Neural cell (in vitro differentiated cells): ENCODE measurements at regions not wholly inside any gene's neighbourhood (a gene's known extent, or its start where the extent isn't known, plus 50 kb on each side); places are given as distances from the start of the nearest gene placed in this dataset.

ENCODE experiments used
- EP300 ChIP-seq: fragments of 450-650 bp; conservative IDR thresholded peaks from 2 replicates; pipeline ENCODE4 v1.6.1; 2014; ENCODE audit warnings: antibody characterized with exemption, mild to moderate bottlenecking, moderate library complexity; ENCODE audit not compliant: poor library complexity, severe bottlenecking
- EZH2 ChIP-seq: fragments of 200-600, 300-800 bp; shearing (Covaris generic), sonication (generic); IDR thresholded peaks from 2 replicates; pipeline ENCODE4 v1.6.1; 2014; ENCODE audit warnings: antibody characterized with exemption, low read length, borderline replicate concordance, mild to moderate bottlenecking; ENCODE audit not compliant: insufficient read depth, poor library complexity, severe bottlenecking
- POLR2AphosphoS5 ChIP-seq: IDR thresholded peaks from 2 replicates; pipeline ENCODE4 v1.6.1; 2012
- RAD21 ChIP-seq: fragments of 450-650 bp; conservative IDR thresholded peaks from 2 replicates; pipeline ENCODE4 v1.6.1; 2014; ENCODE audit warnings: antibody characterized with exemption, mild to moderate bottlenecking, moderate library complexity
- SMC3 ChIP-seq: fragments of 450-650 bp; conservative IDR thresholded peaks from 2 replicates; pipeline ENCODE4 v1.6.1; 2014; ENCODE audit warnings: antibody characterized with exemption, mild to moderate bottlenecking, moderate library complexity; ENCODE audit not compliant: poor library complexity
- TAF1 ChIP-seq: IDR thresholded peaks from 2 replicates; pipeline ENCODE4 v1.6.1; 2012; ENCODE audit warnings: low read depth
- TF ChIP-seq, protein P1 (sequence below): fragments of 450-650 bp; IDR thresholded peaks from 2 replicates; pipeline ENCODE4 v1.5.1; 2014; ENCODE audit warnings: antibody characterized with exemption, mild to moderate bottlenecking, moderate library complexity; ENCODE audit not compliant: poor library complexity, severe bottlenecking

- TF ChIP-seq, protein P1, sequence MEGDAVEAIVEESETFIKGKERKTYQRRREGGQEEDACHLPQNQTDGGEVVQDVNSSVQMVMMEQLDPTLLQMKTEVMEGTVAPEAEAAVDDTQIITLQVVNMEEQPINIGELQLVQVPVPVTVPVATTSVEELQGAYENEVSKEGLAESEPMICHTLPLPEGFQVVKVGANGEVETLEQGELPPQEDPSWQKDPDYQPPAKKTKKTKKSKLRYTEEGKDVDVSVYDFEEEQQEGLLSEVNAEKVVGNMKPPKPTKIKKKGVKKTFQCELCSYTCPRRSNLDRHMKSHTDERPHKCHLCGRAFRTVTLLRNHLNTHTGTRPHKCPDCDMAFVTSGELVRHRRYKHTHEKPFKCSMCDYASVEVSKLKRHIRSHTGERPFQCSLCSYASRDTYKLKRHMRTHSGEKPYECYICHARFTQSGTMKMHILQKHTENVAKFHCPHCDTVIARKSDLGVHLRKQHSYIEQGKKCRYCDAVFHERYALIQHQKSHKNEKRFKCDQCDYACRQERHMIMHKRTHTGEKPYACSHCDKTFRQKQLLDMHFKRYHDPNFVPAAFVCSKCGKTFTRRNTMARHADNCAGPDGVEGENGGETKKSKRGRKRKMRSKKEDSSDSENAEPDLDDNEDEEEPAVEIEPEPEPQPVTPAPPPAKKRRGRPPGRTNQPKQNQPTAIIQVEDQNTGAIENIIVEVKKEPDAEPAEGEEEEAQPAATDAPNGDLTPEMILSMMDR: no peak
- no peak for TF ChIP-seq EP300
- no peak for TF ChIP-seq EZH2
- TF ChIP-seq RAD21: no peak
- TF ChIP-seq SMC3: no peak
- no peak for TF ChIP-seq POLR2AphosphoS5
- no peak for TF ChIP-seq TAF1
Observed at GRCh38 chr18:9038277-9038871, 64.1 kb upstream of the NDUFV2 start.
